GF-D8 (cell line): ENCODE measurements at regions not wholly inside any gene's neighbourhood (a gene's known extent, or its start where the extent isn't known, plus 50 kb on each side); places are given as distances from the start of the nearest gene placed in this dataset.

ENCODE experiments used
- DNase-seq: peaks from one replicate; lab custom pipeline; 2025; lab: John Stamatoyannopoulos, UW

- no peak for DNase-seq
Measured at GRCh38 chr10:128221807-128222206, 95.6 kb upstream of the MKI67 start.

GRCh38 chr10:128222332-128222849, 96.2 kb upstream of the MKI67 start:
- no peak for DNase-seq

- peak; percentile 9 for DNase-seq
Measured at GRCh38 chr10:128230401-128230800, 104.2 kb upstream of the MKI67 start.

- no peak for DNase-seq
Measured at GRCh38 chr10:128233422-128233821, 107.2 kb upstream of the MKI67 start.

GRCh38 chr10:128237710-128238109, 111.5 kb upstream of the MKI67 start:
- DNase-seq: no peak

GRCh38 chr10:128241023-128241422, 114.8 kb upstream of the MKI67 start:
- no peak for DNase-seq

GRCh38 chr10:128242641-128243040, 116.4 kb upstream of the MKI67 start:
- no peak for DNase-seq

- no peak for DNase-seq
Measured at GRCh38 chr10:128245026-128245425, 118.8 kb upstream of the MKI67 start.

- no peak for DNase-seq
Measured at GRCh38 chr10:128247576-128247975, 121.4 kb upstream of the MKI67 start.

- DNase-seq: no peak
Measured at GRCh38 chr10:128254476-128254875, 128.3 kb upstream of the MKI67 start.

- no peak for DNase-seq
Measured at GRCh38 chr10:128257428-128257827, 131.2 kb upstream of the MKI67 start.

GRCh38 chr10:128258421-128258976, 132.3 kb upstream of the MKI67 start:
- no peak for DNase-seq

- DNase-seq: no peak
Measured at GRCh38 chr10:128263891-128264688, 137.9 kb upstream of the MKI67 start.

GRCh38 chr10:128265596-128265995, 139.4 kb upstream of the MKI67 start:
- DNase-seq: no peak

- no peak for DNase-seq
Measured at GRCh38 chr10:128267581-128267980, 141.4 kb upstream of the MKI67 start.

- no peak for DNase-seq
Measured at GRCh38 chr10:128268015-128268722, 141.9 kb upstream of the MKI67 start.

- DNase-seq: no peak
Measured at GRCh38 chr10:128274938-128275337, 148.7 kb upstream of the MKI67 start.

- DNase-seq: no peak
Measured at GRCh38 chr10:128275388-128276177, 149.4 kb upstream of the MKI67 start.

GRCh38 chr10:128277267-128277840, 151.1 kb upstream of the MKI67 start:
- no peak for DNase-seq

- DNase-seq: no peak
Measured at GRCh38 chr10:128278362-128278761, 152.1 kb upstream of the MKI67 start.

- DNase-seq: no peak
Measured at GRCh38 chr10:128280271-128280670, 154.0 kb upstream of the MKI67 start.

- DNase-seq: no peak
Measured at GRCh38 chr10:128281343-128281742, 155.1 kb upstream of the MKI67 start.
